ENCODE measurements at regions not wholly inside any gene's neighbourhood (a gene's known extent, or its start where the extent isn't known, plus 50 kb on each side); places are given as distances from the start of the nearest gene placed in this dataset.
A peak's percentile ranks its signal among the peaks of the same experiment; 100 is the strongest.

- no peak for TF ChIP-seq POLR2A (IDR thresholded peaks at IDR 0.05; ENCODE audit: low read depth, low read length)
- FAIRE-seq (no peak), DNase-seq (ENCODE audit: insufficient read length, low spot score) (no peak)
These were observed 194.8 kb downstream of the MIAT start for GRCh38 chr22:26852176-26852575.

DNA sequence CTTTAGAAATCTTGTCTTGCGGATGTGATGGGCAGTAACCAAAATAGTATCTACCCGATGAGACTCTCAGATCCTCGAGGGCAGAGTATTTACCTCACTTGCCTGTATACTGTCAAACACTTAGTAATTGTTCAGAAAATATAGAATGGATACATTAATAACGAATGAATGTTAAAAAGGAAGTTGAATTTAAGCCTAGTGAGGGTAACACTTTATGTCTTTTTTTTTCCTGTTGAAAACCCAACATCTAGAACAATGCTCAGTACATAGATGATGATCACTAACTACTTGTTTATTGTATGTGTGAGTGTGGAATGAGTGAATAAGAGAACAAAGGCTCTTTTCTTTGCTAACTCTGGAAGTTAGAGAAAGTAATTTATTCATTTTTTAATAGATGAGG lies 195.7 kb downstream of the MIAT start:
- TF ChIP-seq POLR2A (IDR thresholded peaks at IDR 0.05; ENCODE audit: low read depth, low read length) = no peak
- DNase-seq (ENCODE audit: insufficient read length, low spot score) = no peak
- FAIRE-seq = no peak

- DNase-seq (ENCODE audit: insufficient read length, low spot score) = no peak
- FAIRE-seq = no peak
- TF ChIP-seq POLR2A (IDR thresholded peaks at IDR 0.05; ENCODE audit: low read depth, low read length) = no peak
These were observed 196.1 kb downstream of the MIAT start for GRCh38 chr22:26853495-26853894.

GRCh38 chr22:26857169-26857568 lies 199.8 kb downstream of the MIAT start:
- DNase-seq (ENCODE audit: insufficient read length, low spot score) (no peak), FAIRE-seq (no peak)
- TF ChIP-seq POLR2A (IDR thresholded peaks at IDR 0.05; ENCODE audit: low read depth, low read length) = no peak

DNA sequence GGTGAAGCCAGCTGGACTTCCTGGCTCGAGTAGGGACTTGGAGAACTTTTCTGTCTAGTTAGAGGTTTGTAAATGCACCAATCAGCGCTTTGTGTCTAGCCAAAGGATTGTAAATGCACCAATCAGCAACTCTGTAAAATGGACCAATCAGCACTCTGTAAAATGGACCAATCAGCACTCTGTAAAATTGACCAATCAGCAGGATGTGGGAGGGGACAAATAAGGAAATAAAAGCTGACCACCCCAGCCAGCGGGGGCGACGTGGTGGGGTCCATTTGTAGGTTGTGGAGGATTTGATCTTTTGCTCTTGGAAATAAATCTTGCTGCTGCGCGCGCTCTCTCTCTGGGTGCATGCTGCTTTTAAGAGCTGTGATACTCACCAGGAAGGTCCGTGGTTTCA lies 202.9 kb downstream of the MIAT start:
- no peak for TF ChIP-seq POLR2A (IDR thresholded peaks at IDR 0.05; ENCODE audit: low read depth, low read length)
- no peak for DNase-seq (ENCODE audit: insufficient read length, low spot score)
- FAIRE-seq = no peak

GRCh38 chr22:26865021-26865420 lies 207.6 kb downstream of the MIAT start:
- FAIRE-seq = no peak
- TF ChIP-seq POLR2A (IDR thresholded peaks at IDR 0.05; ENCODE audit: low read depth, low read length) = no peak

DNA sequence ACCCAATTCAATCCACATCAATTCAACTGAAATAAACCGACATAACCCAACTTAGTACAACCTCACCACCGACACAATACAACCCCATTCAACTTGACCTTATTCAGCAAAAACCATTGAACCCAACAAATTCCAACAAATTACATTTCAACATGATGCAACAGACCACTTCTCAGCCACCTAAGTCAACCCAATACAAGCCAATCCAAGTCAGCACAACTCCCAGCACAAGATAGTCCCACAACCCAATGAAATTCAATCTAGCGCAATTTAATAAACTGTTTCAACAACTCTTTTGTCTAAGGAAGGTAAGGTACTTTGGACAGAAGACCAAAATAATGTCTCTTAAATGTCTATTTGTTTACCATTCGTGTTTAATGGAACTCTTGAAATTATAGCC lies 226.0 kb downstream of the MIAT start:
- DNase-seq (ENCODE audit: insufficient read length, low spot score) = no peak
- no peak for FAIRE-seq
- no peak for TF ChIP-seq POLR2A (IDR thresholded peaks at IDR 0.05; ENCODE audit: low read depth, low read length)

More at GRCh38 chr22:26865021-26865420, 207.6 kb downstream of the MIAT start:
- no peak for DNase-seq (ENCODE audit: insufficient read length, low spot score)

DNA sequence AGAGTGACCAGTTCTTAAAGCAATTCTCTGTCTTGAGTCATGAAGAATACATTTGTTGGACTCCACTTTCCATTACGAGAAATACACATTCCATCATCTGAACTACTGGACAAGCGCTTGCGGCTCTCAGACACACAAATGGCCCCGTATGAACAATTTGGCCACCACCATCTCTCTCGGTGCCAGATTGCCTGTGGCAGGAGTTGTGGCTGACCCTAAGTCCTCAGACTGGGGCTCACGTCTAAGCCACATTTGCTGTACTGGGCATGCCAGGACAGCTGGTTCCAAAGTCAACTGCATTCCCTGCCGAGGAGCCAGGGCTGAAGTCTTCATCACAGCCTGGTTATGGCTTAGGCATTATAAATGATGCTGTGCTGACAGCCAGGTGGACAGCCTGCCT lies 227.5 kb downstream of the MIAT start:
- FAIRE-seq = no peak
- no peak for TF ChIP-seq POLR2A (IDR thresholded peaks at IDR 0.05; ENCODE audit: low read depth, low read length)

DNA sequence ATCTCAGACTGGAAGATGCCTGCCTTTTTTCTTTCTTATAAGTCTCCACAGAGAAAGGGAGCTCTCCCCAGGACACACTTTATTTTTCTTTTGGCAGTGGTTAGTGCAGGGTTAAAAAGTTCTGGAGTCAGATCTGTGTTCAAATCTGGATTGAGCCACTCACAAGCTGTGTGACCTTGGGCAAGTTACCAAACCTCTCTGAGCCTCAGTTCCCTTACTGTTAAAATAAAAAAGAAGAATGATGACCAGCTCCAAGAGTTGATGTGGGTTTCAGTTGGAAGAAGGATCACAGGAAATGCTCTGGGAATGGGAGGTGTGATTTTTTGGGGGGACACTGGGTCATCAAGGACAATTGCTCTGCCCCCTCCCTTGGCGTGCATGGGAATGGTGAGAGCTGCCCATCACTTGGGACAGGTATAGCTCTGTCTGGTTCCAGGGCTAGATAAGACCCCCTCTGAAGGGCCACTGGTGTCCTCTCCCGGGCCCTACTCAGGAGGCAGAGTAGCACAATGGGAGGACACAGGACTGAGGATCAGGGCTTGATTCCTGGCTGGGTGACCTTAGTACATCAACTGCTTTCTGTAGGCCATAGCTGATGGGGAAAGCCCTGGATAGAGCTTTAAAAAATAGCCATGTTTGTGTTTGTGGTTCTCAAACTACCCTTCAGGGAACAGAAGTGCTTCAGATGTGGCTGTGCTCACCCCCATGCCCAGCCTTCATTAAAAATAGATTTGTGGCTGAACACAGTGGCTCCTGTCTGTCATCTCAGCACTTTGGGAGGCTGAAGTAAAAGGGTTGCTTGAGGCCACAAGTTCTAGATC lies 228.3 kb downstream of the MIAT start:
- FAIRE-seq (no peak), DNase-seq (ENCODE audit: insufficient read length, low spot score) (no peak)
- TF ChIP-seq POLR2A (IDR thresholded peaks at IDR 0.05; ENCODE audit: low read depth, low read length) = no peak

More for the DNA sequence above, 227.5 kb downstream of the MIAT start:
- DNase-seq (ENCODE audit: insufficient read length, low spot score) = no peak

DNA sequence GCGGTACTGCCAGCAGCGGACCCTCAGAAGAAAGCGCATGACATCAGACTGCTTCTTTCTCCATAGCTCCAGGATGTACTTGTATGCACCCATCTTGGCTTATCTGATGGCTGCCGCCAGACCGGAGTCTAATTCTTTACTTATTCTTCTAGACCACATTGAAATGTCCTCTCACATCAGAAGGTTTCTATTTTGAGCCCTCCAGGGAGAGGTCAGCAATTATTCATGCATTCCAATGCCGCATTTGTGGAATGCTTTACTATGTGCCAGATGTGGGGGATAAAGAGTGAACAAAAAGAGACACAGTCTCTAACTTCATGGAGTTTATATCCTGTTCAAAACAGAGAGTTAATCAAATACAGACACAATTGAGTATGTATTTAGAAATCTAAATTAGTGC lies 230.1 kb downstream of the MIAT start:
- FAIRE-seq (no peak), DNase-seq (ENCODE audit: insufficient read length, low spot score) (peak; percentile 23)
- no peak for TF ChIP-seq POLR2A (IDR thresholded peaks at IDR 0.05; ENCODE audit: low read depth, low read length)

DNA sequence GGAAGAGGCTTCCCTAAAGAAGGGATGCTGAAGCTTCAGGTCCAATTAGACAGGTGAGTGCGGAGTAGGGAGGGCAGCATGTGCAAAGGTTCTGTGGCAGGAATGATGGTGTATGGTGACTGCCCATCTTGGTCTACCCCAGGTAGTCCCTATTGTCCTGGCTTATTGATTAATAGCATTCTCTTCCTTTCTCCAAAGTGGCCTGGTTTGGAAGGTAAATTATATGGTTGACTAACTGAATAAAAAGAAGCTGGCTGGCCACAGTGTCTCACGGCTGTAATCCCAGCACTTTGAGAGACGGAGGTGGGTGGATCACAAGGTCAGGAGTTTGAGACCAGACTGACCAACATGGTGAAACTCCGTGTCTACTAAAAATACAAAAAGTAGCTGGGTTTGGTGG lies 230.5 kb downstream of the MIAT start:
- DNase-seq (ENCODE audit: insufficient read length, low spot score) (no peak), FAIRE-seq (no peak)
- no peak for TF ChIP-seq POLR2A (IDR thresholded peaks at IDR 0.05; ENCODE audit: low read depth, low read length)

GRCh38 chr22:26888887-26889286 lies 231.5 kb downstream of the MIAT start:
- no peak for TF ChIP-seq POLR2A (IDR thresholded peaks at IDR 0.05; ENCODE audit: low read depth, low read length)
- DNase-seq (ENCODE audit: insufficient read length, low spot score) (no peak), FAIRE-seq (no peak)

DNA sequence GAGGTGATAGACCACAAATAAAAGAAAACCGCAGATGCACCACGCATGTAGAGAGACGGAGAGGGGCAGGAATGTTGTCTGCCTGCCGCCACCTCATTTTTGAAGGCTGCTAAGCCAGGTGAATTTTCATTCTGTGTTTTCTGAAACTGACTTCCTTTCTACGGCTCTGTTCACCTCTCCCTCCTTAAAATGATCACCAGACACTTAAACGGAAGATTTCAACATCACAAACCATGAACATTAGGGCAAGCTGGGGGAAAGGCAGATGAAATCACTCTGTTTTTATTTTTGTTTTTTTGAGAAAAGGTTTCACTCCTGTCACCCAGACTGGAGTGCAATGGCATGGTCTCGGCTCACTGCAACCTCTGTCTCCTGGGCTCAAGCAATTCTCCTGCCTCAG lies 232.4 kb downstream of the MIAT start:
- FAIRE-seq (no peak), DNase-seq (ENCODE audit: insufficient read length, low spot score) (no peak)

GRCh38 chr22:26890870-26891269 lies 233.5 kb downstream of the MIAT start:
- FAIRE-seq (no peak), DNase-seq (ENCODE audit: insufficient read length, low spot score) (no peak)
- TF ChIP-seq POLR2A (IDR thresholded peaks at IDR 0.05; ENCODE audit: low read depth, low read length) = no peak

More for the DNA sequence above, 232.4 kb downstream of the MIAT start:
- TF ChIP-seq POLR2A (IDR thresholded peaks at IDR 0.05; ENCODE audit: low read depth, low read length) = no peak

GRCh38 chr22:26891429-26891828 lies 234.0 kb downstream of the MIAT start:
- no peak for FAIRE-seq
- no peak for DNase-seq (ENCODE audit: insufficient read length, low spot score)
- TF ChIP-seq POLR2A (IDR thresholded peaks at IDR 0.05; ENCODE audit: low read depth, low read length) = no peak
